HG03280 (cell line): ENCODE measurements at regions not wholly inside any gene's neighbourhood (a gene's known extent, or its start where the extent isn't known, plus 50 kb on each side); places are given as distances from the start of the nearest gene placed in this dataset.
"Not testable (repeated sequence)": the region's sequence is repeated elsewhere in the genome, so short reads cannot be mapped to it uniquely, and the experiment has no call there.

Experiments
- ATAC-seq: cut with Tn5 transposase; IDR thresholded peaks from one replicate; pipeline ENCODE4 v1.9.1; 2021; ENCODE audit warnings: mild to moderate bottlenecking, moderate library complexity; ENCODE audit not compliant: unreplicated experiment

DNA sequence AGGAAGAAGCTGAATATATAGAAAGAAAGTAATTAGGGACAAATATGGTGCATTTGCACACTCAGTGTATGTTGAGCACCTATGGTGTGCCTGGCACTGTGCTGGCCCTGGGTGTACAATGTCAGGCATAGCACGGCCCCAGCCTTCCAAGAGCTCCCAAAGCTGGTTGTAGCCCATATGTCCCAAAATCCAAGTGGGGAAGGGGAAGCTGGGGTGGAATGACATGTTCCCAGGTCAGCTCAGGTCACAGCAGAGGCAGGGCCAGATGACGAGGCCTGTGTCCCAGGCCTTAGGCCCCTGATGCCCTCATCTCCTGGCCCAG is 170.0 kb downstream of the VEGFA start:
- no peak for ATAC-seq

DNA sequence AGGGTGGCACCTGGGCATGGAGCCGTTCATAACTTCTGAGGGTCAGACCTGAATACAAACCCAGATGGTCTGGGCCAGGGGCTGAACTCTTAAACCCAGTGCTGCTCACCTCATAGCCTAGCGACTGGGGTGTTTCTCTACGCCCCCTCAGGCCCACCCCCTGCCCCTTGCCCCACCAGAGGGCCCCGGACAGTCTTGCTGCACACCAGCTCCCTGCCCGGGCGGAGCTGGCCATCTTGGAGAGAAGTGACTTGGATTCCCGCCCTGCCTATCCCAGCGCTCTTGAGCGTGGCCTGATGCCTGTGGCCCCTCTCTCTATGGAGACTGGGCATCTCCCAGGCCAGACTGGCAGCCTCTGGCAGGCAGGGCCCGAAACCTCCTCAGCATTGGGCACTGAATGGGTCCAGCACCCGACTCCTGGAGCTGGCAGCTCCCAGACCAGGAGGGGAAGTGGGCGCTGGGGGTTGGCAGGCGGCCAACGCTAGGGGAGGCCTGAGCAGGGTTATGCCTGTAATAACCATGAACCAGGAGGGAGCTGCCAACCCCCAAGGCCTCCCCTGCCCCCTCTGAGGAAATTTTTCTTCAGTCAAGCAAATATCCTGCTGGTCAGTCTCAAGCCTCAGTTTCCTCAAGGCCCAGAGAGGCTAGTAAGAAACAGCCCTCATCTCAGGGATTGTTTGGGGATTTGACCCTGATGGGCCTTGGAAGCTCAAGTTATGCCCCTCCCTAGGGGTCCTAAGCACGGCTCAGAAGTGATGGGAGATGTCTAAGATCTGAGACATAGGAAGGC is 169.5 kb downstream of the VEGFA start:
- ATAC-seq, result no peak

DNA sequence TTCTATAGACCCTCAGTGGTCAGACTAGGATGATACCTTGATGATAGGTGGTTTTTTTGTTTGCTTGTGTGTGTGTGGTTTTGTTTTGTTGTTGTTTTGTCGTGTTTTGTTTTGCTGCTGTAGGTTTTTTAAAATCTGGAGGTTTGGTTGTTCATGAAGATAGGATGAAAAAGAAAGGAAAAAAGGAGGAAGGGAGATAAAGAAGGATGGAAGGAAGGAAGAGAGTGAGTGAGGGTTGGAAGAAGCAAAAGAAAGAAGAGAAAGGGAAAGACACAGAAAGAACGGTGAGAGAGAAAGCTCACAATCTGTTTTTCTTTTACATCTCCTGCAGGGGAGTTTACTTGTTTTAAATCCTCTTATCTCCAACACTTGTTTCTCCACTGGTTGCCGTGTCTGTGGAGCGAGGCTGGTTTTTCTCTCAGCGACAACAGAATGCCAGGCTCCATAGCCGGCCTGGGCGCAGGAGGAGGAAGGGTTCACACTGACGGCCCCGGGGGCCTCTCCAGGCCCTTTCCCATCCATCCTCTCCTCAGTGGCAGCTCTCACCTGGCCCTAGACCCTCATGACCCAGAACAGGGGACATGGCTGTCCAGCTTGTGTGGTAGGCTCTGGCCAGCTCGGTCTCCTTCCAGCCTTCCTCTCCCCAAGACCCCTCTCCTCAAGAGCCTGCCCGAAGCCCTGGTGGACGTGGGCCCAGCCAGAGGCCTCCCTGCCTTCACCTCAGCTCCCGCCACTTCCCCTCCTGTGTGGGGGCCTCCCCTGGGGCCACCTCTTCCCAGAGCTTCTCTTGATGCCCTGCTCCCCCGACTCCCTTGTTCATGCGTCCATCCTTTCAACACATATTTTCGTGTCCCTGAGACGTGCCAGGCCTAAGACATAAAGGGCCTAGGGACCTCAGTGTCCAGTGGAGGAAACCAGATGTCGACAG is 168.4 kb downstream of the VEGFA start:
- ATAC-seq, result no peak

DNA sequence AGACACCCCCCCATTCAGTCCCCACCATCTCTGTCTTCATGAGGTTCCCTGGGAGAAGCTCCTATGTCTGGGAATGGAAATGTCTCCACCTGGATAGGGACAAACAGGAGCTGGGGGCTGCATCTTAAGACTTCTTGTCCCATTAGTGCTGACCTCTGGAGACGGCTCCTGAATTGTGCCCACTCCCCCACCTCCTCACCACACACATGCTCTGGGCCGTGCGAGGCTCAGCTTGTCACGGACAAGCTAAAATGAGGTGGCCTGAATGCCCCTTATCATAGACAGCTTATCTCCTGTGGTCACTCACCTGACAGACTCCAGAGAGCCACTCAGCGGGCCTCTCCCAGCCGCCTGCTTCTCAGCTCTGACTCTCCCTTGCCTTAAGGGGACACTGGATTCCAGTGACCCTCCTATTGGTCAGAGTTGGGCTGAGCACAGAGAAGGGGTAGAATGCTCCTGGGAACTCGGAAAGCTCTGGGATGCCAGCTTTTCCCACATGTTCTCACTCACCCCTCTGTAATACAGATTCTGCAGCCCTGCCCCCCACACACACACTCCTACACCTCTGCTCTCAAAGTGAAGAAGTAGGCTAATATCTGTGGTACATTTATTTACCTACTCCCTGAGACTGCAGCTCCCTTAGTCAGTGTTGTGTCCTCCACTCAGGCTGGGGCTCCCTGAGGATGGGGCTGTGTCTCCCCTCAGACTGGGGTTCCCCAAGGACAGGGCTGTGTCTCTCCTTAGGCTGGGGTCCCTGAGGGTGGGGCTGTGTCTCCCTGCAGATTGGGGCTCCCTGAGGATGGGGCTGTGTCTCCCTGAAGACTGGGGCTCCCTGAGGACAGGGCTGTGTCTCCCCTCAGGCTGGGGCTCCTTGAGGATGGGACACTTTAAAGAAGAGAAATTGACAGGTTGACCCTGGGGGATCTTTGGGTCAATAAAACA is 167.5 kb downstream of the VEGFA start:
- no peak for ATAC-seq

DNA sequence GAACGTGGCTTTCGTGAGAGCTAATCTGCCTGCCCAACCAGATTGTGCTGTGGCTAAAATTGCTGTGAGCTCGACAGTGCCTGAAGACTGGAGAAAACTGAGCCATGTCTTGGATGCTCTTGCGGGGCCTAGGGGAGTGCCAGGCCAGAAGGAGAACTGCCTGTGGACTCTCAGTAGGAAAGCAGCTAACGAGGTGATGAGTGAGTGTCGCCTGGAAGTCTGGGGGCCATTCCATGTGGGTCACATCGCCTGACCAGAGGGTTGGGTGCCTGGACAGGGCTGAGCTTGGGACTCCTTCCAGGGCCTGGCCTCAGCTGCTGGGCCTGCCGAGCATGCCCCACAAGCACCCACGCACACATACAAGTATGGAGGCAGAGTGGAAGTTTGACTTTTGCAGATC is 166.5 kb downstream of the VEGFA start:
- no peak for ATAC-seq

DNA sequence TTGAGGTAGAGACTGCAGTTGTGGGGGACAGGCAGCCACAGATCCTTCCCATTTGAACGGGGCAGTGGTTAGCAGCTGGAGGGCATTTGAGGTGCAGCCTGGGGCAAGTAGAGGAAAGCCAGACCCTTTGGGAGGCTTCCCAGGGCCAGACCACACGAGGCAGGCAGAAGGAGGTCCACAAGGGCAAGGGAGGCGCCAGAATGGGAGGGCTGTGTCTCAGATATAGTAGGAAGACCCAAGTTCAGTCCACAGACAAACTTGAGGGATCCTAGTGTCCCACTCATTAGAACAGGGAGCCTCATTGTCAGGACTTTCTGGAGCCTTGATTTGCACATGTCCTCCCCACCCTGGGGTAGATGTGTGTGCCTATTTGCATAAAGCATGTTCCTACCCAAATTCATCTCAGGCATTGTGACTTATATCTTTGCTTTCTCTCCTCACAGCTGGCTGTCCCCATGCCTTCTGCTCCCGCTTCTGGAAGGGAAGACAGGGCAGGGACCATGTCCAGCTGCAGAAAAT is 166.0 kb downstream of the VEGFA start:
- no peak for ATAC-seq

DNA sequence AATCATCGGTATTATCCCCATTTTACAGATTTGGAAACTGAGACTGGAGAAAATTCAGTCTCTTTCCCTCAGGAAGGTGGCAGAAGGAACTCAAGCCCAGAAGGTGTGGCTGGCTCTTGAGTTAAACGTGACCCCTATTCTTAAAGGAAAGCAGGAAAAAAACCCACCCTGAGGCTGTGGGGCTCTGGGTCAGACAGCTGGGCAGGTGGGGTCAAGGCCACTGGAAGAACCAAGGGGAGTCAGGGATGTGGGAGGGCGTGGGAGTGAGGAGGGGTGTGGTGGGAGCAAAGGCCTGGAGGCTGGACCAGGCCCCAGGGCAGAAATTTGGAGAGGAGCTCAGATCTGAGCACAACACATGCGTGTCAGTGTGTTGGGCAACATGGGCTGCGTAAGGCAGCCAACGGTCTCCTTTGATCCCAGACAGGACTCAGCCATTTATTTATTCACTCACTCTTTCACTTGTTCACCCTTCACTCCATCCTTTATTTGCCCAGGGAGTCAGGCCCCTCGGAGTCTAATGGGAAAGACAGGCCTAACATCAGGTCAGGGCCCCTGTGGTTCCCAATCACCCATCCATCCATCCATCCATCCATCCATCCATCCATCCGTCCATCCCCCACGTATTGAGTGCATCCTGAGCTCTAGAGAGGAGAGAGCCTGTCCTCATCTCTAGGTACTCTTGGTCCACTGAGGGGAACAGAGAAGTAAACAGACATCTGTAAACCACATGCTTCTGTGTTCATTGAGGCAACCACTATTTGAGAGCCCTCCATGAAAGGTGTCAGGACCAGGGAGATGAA is 165.0 kb downstream of the VEGFA start:
- ATAC-seq, result no peak

DNA sequence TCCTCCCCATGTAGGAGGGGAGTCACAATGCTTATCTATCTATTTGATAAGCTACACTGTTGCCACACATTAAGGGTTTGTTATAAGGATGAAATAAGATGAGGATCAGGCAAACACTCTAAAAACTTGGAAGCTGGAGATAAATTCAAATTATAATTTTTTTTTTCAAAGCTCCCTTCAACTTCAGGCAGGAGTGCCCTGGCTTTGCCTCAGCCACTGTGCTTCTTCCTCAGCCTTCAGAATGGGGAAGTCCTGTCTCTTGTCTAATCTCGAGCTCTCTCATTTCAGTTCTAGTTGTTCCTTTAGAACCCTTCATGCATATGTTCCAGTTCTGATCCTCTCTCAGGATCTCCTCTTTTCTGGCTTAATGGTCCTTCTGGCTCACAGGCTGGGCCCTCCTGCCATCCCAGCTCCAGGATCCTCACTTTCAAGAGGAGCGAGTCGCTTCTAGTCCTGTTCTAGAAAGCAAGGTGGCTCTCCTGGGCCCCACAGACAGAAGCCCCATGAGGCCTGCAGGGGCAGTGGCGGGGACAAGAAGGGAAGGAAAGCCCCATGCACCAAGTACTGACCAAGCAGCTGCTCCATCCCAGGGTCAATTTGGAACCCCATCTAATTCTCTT is 164.3 kb downstream of the VEGFA start:
- ATAC-seq, result no peak

DNA sequence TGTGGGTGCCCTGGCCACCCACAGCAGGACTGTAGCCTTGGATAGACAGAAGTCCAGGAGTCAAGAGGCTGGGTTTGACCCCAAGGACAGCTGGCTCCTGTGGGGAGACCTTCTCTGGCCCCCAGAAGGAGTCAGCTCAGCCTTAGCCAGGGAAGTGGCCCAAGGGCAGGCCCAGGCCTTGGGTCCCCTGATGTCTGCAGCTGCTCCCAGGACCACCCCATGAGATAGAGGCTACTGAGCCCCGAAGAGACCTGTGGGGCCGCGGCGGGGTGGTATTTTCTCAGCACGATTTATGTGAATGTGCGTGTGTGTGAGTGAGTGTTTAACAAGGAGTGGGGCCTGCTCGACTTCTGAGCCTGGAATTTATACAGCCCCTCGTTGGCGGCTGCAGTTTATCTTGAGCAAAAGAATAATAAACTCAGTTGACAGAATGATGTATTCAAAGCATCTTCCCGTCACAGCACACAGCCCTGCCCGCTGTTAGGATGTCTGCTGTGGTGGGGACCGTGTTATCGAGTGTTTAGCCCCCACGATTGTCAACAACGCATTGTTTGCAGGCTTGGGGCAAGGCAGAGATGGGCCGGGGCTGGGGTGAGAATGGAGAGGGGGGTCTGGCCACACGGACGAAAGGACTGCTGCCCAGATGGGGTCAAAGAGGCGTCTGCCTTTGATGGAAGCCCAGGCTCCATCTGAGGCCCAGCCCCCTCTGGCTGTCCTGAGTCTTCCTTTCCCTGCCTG is 163.3 kb downstream of the VEGFA start:
- no peak for ATAC-seq

DNA sequence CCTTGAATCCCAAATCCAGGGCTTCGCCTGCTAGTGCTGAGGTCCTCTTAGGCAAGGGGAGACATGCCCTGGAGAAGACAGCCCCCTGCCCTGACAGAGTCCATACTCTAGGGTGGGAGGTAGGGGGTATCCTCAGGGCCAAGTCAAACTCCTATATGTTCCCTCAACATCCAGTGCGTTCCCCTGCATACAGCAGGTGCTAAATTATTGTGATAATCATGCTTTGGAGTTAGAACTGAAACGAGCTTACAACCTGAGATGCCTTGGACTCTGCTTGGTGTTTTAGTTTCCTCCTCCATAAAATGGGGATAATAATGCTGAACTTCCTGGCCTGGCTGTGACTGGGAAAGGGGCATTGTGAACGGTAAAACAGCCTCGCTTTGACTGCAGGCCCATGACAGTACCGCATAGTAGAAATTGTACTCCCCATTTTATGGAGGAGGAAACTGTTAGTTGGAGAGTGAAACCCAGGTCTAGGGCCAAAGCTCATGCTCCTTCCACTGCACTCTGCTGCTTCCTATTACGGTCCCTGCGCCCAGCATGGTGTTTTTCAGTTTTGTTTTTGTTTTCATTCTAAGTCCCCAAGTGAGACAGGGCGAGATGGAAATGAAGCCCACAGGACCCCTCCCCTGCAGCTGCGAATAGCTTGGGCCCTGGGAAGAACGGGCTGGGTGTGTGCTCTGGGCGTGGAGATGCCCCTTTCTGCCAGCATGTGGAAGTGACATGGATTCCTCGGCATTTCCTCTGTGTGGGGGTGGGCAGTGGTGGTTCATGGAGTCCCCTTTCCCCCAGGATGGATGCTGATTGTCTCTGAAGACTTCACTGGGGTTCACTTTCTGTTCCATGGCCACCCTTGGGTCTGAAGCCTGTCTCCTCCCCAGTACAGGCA is 162.5 kb downstream of the VEGFA start:
- no peak for ATAC-seq

DNA sequence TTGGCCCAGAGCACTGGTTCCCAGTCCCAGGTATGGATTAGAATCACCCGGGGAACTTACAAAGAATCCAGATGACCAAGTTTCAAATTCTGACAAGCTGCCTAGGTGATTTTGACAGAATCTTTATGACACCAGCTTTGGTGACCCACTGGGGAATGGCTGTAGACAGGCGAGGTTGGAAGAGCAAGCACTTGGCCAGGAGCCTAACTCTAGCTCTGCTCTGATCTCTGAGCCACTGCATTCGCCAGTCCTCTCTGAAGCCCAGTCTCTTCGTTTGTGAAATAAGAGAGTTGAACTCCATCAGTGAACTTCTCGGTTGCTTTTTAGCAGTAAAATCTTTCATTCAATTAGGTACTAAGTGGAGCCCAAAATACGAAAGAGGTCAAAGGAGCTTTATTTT is 161.2 kb downstream of the VEGFA start:
- no peak for ATAC-seq

DNA sequence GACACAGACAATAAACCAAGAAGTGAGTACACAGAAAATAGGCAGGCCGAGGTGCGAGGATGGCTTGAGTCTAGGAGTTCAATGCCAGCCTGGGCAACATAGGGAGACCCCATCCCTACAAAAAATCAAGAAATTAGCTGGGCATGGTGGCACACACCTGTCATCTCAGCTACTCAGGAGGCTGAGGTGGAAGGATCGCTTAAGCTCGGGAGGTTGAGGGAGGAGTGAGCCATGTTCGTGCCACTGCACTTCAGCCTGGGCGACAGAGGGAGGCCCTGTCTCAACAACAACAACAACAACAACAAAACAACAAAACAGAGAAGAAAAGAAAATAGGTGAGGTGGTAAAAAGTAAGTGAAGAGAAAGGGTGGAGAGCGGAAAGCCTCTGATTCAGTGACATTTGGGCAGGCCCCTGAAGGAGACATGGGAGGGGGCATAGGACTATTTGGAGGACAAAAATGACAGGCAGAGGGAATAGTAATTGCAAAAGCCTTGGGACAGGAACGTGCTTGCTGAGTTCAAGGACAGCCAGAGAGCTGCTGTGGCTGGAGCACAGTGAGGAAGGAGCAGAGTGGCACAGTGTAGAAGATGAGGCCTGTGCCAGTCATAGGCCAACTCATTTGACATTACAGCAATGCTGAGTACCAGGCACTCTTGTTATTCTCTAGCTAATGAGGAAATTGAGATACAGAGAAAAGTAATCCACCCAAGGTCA is 160.6 kb downstream of the VEGFA start:
- no peak for ATAC-seq

DNA sequence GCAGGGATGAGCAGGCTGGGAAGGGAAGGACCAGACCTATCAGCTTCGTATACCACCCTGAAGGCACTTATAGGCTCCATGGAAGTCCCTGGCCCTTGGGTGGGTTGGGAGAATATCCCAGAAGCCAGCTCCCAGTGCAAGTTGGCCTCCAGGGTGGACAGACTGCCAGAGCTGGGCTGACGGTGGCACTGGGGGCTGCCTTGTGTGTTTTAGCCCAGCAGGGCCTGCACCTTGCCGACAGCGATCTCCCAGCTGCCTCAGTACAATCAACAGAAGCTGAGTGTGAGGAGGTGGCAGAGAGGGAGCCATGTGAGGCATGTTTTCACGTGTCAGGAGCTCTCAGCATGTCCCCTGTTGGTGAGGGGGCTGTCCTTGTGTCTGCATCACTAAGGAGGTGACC is 159.5 kb downstream of the VEGFA start:
- no peak for ATAC-seq

DNA sequence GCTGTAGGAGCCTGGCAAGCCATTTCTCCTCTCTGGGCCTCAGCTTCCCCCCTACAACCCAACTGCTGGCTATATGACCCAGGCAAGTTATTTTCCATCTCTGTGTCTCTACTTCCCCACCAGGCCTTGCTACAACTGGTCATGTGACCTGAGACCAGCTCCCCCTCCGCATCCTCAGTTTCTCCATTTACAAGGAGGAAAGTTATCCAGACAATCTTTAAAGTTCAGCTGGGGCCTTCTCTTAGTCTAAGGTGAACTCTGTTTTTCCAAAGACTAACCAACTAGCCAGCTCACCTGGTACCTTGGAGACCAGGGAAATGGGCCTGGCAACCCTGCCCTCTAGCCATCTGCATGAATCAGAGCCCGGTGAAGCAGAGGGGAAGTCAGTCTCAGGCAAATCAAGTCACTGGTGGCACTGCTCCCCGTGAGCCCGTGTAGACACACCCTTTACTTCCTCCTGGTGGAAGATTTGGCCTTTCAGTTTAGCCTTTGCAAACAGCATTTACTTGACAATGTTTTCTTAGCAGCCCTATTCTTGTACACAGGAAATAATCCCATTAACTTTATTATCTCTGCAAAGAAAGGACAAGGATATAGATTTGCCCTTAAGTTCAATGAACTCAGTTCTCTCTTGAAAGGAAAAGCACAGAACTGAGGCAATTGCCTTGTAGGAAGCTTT is 157.7 kb downstream of the VEGFA start:
- no peak for ATAC-seq

DNA sequence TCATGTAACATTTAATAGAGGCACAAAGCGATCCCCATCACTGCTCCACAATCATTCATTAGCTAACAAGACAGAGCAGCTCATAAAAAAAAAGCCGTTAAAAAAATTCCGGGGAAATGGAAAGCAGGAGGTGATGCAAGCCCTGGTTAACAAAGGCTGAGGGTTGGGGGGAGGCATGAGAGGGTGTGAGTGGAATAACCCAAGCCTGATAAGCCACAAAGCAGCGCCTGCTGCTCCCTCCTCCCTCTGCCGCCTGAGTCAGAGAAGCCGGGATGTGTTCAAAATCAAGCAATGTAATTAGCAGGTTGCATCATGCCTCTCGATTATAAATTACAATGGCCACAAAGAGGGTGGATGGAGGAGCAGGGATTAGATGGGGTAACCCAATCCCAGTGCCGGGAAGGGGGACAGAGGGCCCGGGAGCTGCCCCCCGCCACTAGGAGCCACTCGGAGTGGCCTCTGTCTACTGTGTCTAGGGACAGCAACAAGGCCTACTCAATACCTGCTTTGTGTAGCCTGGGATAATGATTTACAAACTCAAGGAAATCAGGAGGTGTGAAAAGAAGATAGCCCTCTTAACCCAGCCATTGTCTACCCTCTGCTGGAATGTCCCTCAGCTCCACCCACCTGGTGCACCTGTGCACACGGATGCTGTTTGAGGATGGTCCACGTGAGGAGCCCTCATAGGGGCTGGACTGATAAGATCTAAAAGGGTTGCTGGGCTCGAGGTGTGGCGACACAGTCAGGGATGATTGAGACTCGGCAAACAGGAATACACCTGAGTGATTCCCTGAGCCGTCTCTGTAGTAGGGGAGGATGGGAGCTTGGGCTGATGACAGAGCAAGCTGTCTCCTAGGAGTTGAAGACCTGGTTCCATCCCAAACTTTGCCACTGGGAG is 156.9 kb downstream of the VEGFA start:
- ATAC-seq, result no peak

DNA sequence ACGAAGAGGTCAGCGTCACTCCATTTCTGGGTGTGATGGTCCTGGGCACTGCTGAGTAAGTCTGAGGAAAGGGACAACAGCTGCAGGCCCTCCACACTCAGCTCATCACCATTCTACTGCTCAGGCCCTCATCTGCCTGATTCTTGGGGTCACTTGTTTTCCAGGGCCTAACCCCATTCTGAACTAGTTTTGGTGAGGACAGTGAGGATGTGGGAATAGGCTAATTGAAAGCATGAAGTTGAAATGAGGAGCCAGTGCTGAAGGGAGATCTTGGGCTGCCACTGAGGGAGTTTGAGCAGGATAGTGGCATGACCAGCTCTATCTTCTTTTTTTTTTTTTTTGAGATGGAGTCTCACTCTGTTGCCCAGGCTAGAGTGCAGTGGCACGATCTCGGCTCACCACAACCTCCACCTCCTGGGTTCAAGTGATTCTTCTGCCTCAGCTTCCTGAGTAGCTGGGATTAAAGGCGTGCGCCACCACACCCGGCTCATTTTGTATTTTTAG is 155.7 kb downstream of the VEGFA start:
- not testable (repeated sequence) for ATAC-seq
